GM18502 (cell line): ENCODE measurements at regions not wholly inside any gene's neighbourhood (a gene's known extent, or its start where the extent isn't known, plus 50 kb on each side); places are given as distances from the start of the nearest gene placed in this dataset.

Experiments used
- ATAC-seq: cut with Tn5 transposase; IDR thresholded peaks from one replicate; pipeline ENCODE4 v1.9.1; 2021; ENCODE audit warnings: mild to moderate bottlenecking; ENCODE audit not compliant: unreplicated experiment, poor library complexity

DNA sequence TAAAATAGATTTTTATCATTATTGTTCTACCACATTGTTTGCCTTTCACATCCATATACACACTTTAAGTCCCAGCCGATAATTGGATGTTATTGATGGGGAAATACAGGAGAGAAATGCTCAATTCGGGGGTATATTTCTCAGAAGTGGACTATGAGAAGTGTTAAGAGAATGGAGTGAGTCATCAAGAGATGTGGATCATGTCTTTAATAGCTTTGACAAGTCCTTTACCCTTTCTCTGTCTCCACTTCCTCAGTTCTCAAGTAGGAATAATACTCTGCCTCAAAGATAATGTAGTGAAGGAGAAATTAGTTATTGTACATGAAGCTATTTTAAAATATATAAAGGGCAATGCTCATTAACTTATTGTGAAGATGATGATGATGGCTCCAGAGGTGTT lies 1017.6 kb upstream of the PIK3C3 start:
- no peak for ATAC-seq

DNA sequence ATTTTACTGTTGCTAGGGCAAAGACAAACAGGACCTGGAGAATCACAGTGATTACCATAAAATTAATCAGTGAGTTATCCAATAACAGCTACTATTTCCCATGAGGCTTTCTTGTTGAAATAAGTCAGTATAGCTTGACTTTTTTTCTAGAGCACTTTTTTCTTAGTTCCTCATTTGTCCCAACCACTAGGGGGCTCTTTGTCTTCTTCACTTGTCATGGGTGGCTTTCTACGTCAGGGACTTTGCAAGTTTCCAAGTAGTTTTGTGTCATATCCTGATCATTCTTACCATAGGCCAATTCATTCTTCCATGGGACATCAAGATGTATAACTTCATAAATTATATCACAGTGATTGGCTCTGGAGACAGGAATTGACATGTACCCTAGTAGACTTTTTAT lies 1019.6 kb upstream of the PIK3C3 start:
- ATAC-seq = no peak

DNA sequence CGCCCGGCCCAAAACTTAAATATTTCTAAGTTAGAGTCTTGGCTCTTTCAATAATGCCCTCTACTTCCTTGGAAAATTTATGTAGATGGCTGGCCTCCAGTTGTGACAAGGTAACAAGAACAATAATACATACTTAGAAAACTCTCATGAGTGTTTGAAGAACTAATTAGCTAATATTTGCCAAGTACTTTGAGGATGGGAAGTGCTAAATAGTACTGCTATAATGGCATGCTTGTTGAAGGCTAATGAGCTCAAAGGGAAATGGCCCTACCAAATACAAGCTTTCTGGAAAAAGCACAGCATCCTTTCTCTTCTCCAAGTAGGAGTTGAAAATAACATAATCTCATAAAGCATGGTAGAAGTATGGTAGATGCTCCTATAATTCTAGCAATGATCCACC lies 1022.2 kb upstream of the PIK3C3 start:
- ATAC-seq = no peak

GRCh38 chr18:40930211-40930882 lies 1024.7 kb upstream of the PIK3C3 start:
- ATAC-seq = no peak

DNA sequence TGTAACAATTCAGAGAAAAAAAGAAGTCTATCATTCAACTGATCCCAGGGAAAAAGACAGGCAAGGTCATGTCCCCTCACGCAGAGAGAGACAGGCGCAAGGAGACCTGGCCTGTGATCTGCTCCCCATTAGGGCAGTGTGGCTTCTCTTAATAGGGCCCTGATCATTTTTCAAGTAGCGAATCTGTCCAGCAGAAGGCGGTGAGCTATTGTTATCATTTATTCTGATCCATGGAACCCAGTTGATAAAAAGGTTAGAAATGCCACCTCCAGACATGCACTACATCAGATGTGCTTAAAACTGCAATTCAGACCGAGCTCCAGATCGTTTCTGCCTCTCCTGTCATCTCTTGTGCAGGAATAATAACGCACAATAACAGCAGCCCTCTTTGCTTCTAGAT lies 1025.6 kb upstream of the PIK3C3 start:
- ATAC-seq = no peak

- no peak for ATAC-seq
Observed at GRCh38 chr18:40926679-40927078, 1028.4 kb upstream of the PIK3C3 start.

- ATAC-seq = no peak
Observed at GRCh38 chr18:40925071-40925541, 1029.9 kb upstream of the PIK3C3 start.

- no peak for ATAC-seq
Observed at GRCh38 chr18:40921845-40922629, 1033.0 kb upstream of the PIK3C3 start.

- no peak for ATAC-seq
Observed at GRCh38 chr18:40917056-40917455, 1038.0 kb upstream of the PIK3C3 start.

DNA sequence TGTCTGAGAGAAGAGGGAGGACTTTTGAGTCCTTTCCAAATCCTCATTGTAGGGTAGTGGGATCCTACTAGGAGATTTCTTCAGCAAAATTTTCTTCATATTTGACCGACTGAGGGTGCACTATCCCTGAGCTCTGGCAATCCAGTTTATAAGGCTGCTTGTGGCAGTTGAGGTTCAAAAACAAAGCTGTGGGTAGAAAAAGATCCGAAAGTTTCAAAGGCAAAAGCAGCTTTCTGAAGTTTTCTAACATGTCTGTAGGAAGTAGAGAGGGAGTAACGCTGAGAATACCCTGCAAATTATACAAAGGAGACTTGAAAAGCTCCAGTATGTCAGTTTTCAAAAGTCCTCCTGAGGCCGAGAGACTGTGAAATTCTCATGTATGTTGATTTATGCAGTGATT lies 1039.3 kb upstream of the PIK3C3 start:
- ATAC-seq = no peak

GRCh38 chr18:40911582-40912254 lies 1043.3 kb upstream of the PIK3C3 start:
- ATAC-seq = no peak

GRCh38 chr18:40911041-40911440 lies 1044.0 kb upstream of the PIK3C3 start:
- ATAC-seq = no peak

GRCh38 chr18:40907842-40908241 lies 1047.2 kb upstream of the PIK3C3 start:
- ATAC-seq = no peak

GRCh38 chr18:40904295-40904694 lies 1050.7 kb upstream of the PIK3C3 start:
- ATAC-seq = no peak

GRCh38 chr18:40902436-40902835 lies 1052.6 kb upstream of the PIK3C3 start:
- no peak for ATAC-seq

DNA sequence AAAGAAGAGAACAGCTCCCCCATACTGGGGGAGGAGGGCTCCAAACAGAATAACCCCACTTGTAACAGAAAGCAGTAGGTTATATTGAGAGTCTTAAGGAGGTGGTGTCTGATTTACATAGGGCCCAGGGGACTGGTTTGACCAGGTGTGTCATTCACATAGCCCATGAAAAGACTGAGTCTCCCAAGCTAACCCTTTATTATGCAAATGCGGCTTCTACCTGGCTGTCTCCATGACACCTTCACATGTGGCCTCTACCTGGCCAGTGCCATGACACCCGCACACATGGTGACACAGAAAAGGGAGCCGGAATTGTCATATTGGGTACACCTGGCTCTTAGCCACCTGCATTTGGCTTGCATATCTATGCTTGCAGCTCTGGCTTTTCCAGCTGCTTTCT lies 1057.2 kb upstream of the PIK3C3 start:
- no peak for ATAC-seq

DNA sequence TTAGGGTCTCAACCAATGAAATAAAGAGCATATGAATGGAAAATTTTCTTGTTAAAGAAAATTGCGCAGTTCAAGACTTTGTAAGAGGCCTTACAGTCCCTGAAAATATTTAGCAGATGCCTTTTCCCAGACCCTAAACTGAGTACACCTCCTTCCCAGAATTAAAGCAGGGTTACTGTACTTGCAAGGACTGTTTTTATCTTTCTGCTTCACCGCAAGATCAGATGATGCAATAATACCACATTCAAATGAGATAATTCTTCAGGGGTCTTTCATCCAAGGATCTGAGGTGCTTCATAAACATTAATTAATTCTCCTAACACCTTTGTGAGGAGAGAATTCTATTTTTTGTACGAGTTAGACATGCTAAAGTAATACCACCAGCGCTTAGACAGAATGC lies 1071.8 kb upstream of the PIK3C3 start:
- ATAC-seq = no peak

- no peak for ATAC-seq
Observed at GRCh38 chr18:40882468-40882867, 1072.6 kb upstream of the PIK3C3 start.

DNA sequence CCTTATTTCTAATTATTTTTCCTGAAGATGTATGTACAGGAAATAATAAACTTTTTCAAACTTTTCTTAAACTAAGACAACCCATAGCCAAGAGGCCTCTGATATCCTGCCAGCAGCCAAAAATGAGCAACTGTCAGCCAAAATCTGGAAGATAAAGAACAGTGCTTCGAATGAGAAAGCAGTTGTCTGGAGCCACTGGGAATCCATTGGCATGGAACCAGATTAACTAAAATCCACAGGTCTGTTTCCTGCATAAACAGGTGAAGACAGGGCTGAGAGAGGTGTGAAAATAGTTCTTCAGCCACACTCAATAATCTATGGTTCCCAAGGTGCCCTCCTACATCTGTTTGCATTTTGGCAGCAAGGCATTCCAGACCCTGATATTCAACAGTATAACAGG lies 1076.7 kb upstream of the PIK3C3 start:
- no peak for ATAC-seq

GRCh38 chr18:40877096-40877495 lies 1077.9 kb upstream of the PIK3C3 start:
- ATAC-seq = no peak

- ATAC-seq = no peak
Observed at GRCh38 chr18:40875101-40875615, 1079.9 kb upstream of the PIK3C3 start.
